HEK293 (cell line): ENCODE measurements at regions not wholly inside any gene's neighbourhood (a gene's known extent, or its start where the extent isn't known, plus 50 kb on each side); places are given as distances from the start of the nearest gene placed in this dataset.

Source experiments
- CTCF ChIA-PET: fragments of 350-600 bp; formaldehyde crosslinking; extraction: SDS; loops from one replicate; lab custom pipeline; 2021; ENCODE audit warnings: antibody characterized with exemption; lab: Yijun Ruan, JAX
- POLR2A ChIA-PET: fragments of 300-600 bp; formaldehyde crosslinking; extraction: SDS; loops from one replicate; lab custom pipeline; 2020; ENCODE audit warnings: antibody characterized with exemption, inconsistent platforms; lab: Yijun Ruan, JAX
- H3K27ac ChIP-seq: fragments of 200-500 bp; sonication (Bioruptor generic); 2 replicates; pipeline ENCODE4 v1.5.1; 2014; ENCODE audit warnings: low read depth, low read length, control low read depth, inconsistent platforms; ENCODE audit errors: extremely low read depth
- H3K36me3 ChIP-seq, 2 experiments: fragments of 200-500 bp in 1 of 2; sonication (Bioruptor generic) in 1 of 2; 1 replicate in 1 of 2; 2 replicates in 1 of 2; pipeline ENCODE4 v1.5.1; 2014 to 2017; ENCODE audit warnings: inconsistent platforms in 2 of 2, low read length in 2 of 2; ENCODE audit not compliant: control insufficient read depth in 2 of 2, insufficient read depth in 1 of 2
- H3K4me1 ChIP-seq: fragments of 200-500 bp; sonication (Bioruptor generic); 2 replicates; pipeline ENCODE4 v1.5.1; 2014; ENCODE audit warnings: mild to moderate bottlenecking, low read length, inconsistent platforms; ENCODE audit not compliant: control insufficient read depth, insufficient read depth
- H3K4me3 ChIP-seq: 2 replicates; pipeline ENCODE4 v1.5.1; 2011; ENCODE audit warnings: low read depth, mild to moderate bottlenecking, control low read depth, low read length, moderate library complexity
- H3K9me3 ChIP-seq: fragments of 200-500 bp; sonication (Bioruptor generic); 2 replicates; pipeline ENCODE4 v1.5.1; 2014; ENCODE audit warnings: low read depth, low read length, inconsistent platforms; ENCODE audit not compliant: control insufficient read depth, insufficient read depth
- GLI4 ChIP-seq: fragments of 450-650 bp; formaldehyde crosslinking; IDR thresholded peaks from 2 replicates; pipeline ENCODE4 v1.5.1; 2016; ENCODE audit warnings: missing biosample characterization, missing genetic modification characterization
- GLIS2 ChIP-seq: fragments of 450-650 bp; formaldehyde crosslinking; IDR thresholded peaks from 2 replicates; pipeline ENCODE4 v1.5.1; 2016; ENCODE audit warnings: missing biosample characterization, missing genetic modification characterization
- KLF7 ChIP-seq: fragments of 450-650 bp; formaldehyde crosslinking; IDR thresholded peaks from 2 replicates; pipeline ENCODE4 v1.5.1; 2016; ENCODE audit warnings: missing biosample characterization, missing genetic modification characterization, borderline replicate concordance
- SCRT2 ChIP-seq: fragments of 450-650 bp; formaldehyde crosslinking; IDR thresholded peaks from 2 replicates; pipeline ENCODE4 v1.5.1; 2016; ENCODE audit warnings: missing biosample characterization, missing genetic modification characterization
- SP7 ChIP-seq: fragments of 450-650 bp; formaldehyde crosslinking; IDR thresholded peaks from 2 replicates; pipeline ENCODE4 v1.5.1; 2016; ENCODE audit warnings: missing biosample characterization, missing genetic modification characterization
- ZNF112 ChIP-seq: fragments of 450-650 bp; formaldehyde crosslinking; IDR thresholded peaks from 2 replicates; pipeline ENCODE4 v1.5.0; 2017; ENCODE audit warnings: missing biosample characterization, missing genetic modification characterization
- ZNF121 ChIP-seq: fragments of 450-650 bp; formaldehyde crosslinking; IDR thresholded peaks from 2 replicates; pipeline ENCODE4 v1.5.1; 2016; ENCODE audit warnings: missing biosample characterization, missing genetic modification characterization
- ZNF510 ChIP-seq: fragments of 450-650 bp; formaldehyde crosslinking; IDR thresholded peaks from 2 replicates; pipeline ENCODE4 v1.5.1; 2018; ENCODE audit warnings: mild to moderate bottlenecking, missing genetic modification characterization, missing biosample characterization; ENCODE audit not compliant: insufficient replicate concordance
- ZNF529 ChIP-seq: fragments of 450-650 bp; formaldehyde crosslinking; IDR thresholded peaks from 2 replicates; pipeline ENCODE4 v1.5.1; 2017; ENCODE audit warnings: missing genetic modification characterization, missing biosample characterization; ENCODE audit not compliant: insufficient replicate concordance
- ZNF585B ChIP-seq: fragments of 450-650 bp; formaldehyde crosslinking; IDR thresholded peaks from 2 replicates; pipeline ENCODE4 v1.5.1; 2016; ENCODE audit warnings: missing biosample characterization, missing genetic modification characterization
- ZNF776 ChIP-seq: fragments of 450-650 bp; formaldehyde crosslinking; IDR thresholded peaks from 2 replicates; pipeline ENCODE4 v1.5.0; 2017; ENCODE audit warnings: missing biosample characterization, missing genetic modification characterization, borderline replicate concordance
- ZSCAN30 ChIP-seq: fragments of 450-650 bp; IDR thresholded peaks from 2 replicates; pipeline ENCODE4 v1.5.1; 2018; ENCODE audit warnings: missing biosample characterization, mild to moderate bottlenecking, missing genetic modification characterization, moderate library complexity
- TF ChIP-seq, protein P1 (sequence below): fragments of 450-650 bp; formaldehyde crosslinking; IDR thresholded peaks from 2 replicates; pipeline ENCODE4; 2016; ENCODE audit warnings: missing biosample characterization, missing genetic modification characterization
- TF ChIP-seq, protein P2 (sequence below): fragments of 450-650 bp; formaldehyde crosslinking; conservative IDR thresholded peaks from 2 replicates; pipeline ENCODE4 v1.5.1; 2016; ENCODE audit warnings: low read depth, missing biosample characterization, missing genetic modification characterization
- TF ChIP-seq, protein P3 (sequence below): fragments of 450-650 bp; formaldehyde crosslinking; IDR thresholded peaks from 2 replicates; pipeline ENCODE4 v1.5.1; 2016; ENCODE audit warnings: missing biosample characterization, missing genetic modification characterization
- TF ChIP-seq, protein P4 (sequence below): fragments of 450-650 bp; formaldehyde crosslinking; IDR thresholded peaks from 2 replicates; pipeline ENCODE4 v1.5.1; 2017; ENCODE audit warnings: missing biosample characterization, missing genetic modification characterization

DNA sequence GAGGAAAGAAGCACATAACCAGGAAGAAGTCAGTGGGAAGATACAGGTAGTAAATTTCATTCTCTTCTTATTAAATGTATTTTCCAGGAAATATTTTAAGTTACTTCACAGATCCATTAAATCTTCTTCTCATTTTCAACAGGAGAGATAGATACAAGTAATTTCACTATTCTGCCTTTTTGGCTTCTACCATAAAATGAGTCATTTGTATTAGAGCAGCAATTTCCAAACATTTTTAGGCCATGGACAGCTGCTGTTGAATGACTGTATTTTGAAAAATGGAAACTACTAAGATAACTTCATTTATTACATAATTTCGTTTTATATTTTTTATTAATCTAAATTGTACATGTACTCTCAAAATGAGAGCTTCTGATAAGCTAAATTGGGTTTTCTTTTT lies 809.6 kb upstream of the API5 start:
- Histone ChIP-seq H3K27ac (no peak overlapping the region), H3K4me3 (no peak overlapping the region), H3K36me3 (no peaks in the 10 kb centered on the region), H3K4me1 (no peaks in the 10 kb centered on the region), H3K9me3 (no peaks in the 10 kb centered on the region)
- TF ChIP-seq, protein P1, sequence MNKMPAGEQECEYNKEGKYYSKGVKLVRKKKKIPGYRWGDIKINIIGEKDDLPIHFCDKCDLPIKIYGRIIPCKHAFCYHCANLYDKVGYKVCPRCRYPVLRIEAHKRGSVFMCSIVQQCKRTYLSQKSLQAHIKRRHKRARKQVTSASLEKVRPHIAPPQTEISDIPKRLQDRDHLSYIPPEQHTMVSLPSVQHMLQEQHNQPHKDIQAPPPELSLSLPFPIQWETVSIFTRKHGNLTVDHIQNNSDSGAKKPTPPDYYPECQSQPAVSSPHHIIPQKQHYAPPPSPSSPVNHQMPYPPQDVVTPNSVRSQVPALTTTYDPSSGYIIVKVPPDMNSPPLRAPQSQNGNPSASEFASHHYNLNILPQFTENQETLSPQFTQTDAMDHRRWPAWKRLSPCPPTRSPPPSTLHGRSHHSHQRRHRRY (tag by site-specific recombination) = no peak
- TF ChIP-seq, protein P2, sequence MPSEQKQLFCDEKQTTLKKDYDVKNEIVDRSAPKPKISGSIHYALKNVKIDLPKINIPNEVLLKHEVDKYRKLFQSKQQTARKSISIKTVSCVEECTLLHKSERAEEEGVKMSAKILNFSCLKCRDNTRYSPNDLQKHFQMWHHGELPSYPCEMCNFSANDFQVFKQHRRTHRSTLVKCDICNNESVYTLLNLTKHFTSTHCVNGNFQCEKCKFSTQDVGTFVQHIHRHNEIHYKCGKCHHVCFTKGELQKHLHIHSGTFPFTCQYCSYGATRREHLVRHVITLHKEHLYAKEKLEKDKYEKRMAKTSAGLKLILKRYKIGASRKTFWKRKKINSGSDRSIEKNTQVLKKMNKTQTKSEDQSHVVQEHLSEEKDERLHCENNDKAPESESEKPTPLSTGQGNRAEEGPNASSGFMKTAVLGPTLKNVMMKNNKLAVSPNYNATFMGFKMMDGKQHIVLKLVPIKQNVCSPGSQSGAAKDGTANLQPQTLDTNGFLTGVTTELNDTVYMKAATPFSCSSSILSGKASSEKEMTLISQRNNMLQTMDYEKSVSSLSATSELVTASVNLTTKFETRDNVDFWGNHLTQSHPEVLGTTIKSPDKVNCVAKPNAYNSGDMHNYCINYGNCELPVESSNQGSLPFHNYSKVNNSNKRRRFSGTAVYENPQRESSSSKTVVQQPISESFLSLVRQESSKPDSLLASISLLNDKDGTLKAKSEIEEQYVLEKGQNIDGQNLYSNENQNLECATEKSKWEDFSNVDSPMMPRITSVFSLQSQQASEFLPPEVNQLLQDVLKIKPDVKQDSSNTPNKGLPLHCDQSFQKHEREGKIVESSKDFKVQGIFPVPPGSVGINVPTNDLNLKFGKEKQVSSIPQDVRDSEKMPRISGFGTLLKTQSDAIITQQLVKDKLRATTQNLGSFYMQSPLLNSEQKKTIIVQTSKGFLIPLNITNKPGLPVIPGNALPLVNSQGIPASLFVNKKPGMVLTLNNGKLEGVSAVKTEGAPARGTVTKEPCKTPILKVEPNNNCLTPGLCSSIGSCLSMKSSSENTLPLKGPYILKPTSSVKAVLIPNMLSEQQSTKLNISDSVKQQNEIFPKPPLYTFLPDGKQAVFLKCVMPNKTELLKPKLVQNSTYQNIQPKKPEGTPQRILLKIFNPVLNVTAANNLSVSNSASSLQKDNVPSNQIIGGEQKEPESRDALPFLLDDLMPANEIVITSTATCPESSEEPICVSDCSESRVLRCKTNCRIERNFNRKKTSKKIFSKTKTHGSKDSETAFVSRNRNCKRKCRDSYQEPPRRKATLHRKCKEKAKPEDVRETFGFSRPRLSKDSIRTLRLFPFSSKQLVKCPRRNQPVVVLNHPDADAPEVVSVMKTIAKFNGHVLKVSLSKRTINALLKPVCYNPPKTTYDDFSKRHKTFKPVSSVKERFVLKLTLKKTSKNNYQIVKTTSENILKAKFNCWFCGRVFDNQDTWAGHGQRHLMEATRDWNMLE (tag by site-specific recombination) = no peak
- no peak for TF ChIP-seq ZNF121 (tag by site-specific recombination)
- TF ChIP-seq, protein P3, sequence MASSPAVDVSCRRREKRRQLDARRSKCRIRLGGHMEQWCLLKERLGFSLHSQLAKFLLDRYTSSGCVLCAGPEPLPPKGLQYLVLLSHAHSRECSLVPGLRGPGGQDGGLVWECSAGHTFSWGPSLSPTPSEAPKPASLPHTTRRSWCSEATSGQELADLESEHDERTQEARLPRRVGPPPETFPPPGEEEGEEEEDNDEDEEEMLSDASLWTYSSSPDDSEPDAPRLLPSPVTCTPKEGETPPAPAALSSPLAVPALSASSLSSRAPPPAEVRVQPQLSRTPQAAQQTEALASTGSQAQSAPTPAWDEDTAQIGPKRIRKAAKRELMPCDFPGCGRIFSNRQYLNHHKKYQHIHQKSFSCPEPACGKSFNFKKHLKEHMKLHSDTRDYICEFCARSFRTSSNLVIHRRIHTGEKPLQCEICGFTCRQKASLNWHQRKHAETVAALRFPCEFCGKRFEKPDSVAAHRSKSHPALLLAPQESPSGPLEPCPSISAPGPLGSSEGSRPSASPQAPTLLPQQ (tag by site-specific recombination) = no peak
- no peak for TF ChIP-seq SP7 (tag by site-specific recombination)
- TF ChIP-seq SCRT2 (tag by site-specific recombination) = no peak
- TF ChIP-seq, protein P4, sequence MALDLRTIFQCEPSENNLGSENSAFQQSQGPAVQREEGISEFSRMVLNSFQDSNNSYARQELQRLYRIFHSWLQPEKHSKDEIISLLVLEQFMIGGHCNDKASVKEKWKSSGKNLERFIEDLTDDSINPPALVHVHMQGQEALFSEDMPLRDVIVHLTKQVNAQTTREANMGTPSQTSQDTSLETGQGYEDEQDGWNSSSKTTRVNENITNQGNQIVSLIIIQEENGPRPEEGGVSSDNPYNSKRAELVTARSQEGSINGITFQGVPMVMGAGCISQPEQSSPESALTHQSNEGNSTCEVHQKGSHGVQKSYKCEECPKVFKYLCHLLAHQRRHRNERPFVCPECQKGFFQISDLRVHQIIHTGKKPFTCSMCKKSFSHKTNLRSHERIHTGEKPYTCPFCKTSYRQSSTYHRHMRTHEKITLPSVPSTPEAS (tag by site-specific recombination) = no peak
- TF ChIP-seq KLF7 (tag by site-specific recombination) = no peak
- TF ChIP-seq GLI4 (tag by site-specific recombination) = no peak
- ChIA-PET CTCF (interaction anchor here (0.7 kb wide), 2 partner anchors 618 to 726 kb away, joined by 3 read pairs; no protein-coding TSS in a partner anchor), POLR2A (no interaction called here)

DNA sequence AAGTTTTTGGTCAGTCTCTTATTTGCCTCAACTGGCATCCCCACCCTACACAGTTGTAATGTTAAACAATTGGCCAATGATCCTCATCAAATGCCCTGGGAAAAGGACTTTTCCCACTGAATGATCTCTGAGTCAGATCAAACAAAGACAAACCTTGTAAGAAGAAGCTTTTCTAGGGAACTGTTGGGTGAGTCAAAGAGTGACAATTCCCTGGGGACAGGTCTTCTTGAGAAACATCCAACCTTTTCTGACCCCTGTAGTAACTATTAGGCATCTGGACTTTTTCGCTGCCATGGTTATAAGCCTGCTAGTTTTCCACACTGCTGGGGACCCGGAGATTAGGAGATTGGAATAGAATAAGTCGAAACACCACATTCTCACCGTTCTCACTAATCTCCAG lies 789.8 kb upstream of the API5 start:
- TF ChIP-seq ZSCAN30 (tag by site-specific recombination) = no peak
- no peak for TF ChIP-seq GLIS2 (tag by site-specific recombination)
- TF ChIP-seq ZNF776 (tag by site-specific recombination) = no peak
- no peak for TF ChIP-seq ZNF585B (tag by site-specific recombination)
- TF ChIP-seq ZNF112 (tag by site-specific recombination) = no peak
- no peak for TF ChIP-seq ZNF529 (tag by site-specific recombination)
- no peak for TF ChIP-seq ZNF510
- H3K4me1 ChIP-seq = no peaks in the 10 kb centered on the region
- CTCF ChIA-PET = interaction anchor here (0.6 kb wide), 1 partner anchor 283 kb away, joined by 5 read pairs; no protein-coding TSS in a partner anchor
- H3K4me3 ChIP-seq = no peak overlapping the region
- H3K36me3 ChIP-seq = no peaks in the 10 kb centered on the region
- POLR2A ChIA-PET = no interaction called here
- H3K27ac ChIP-seq = no peak overlapping the region
- H3K9me3 ChIP-seq = no peaks in the 10 kb centered on the region
